H9 (cell line): ENCODE measurements at regions not wholly inside any gene's neighbourhood (a gene's known extent, or its start where the extent isn't known, plus 50 kb on each side); places are given as distances from the start of the nearest gene placed in this dataset.
A peak's percentile ranks its signal among the peaks of the same experiment; 100 is the strongest.

Experiments
- DNase-seq: peaks from one replicate; pipeline ENCODE4 v3.0.0-alpha.2; 2017
- H2AFZ ChIP-seq: one replicate; pipeline ENCODE4 v1.6.1; 2013; ENCODE audit warnings: mild to moderate bottlenecking, low read length, control low read depth, moderate library complexity
- H2AK5ac ChIP-seq: 2 replicates; pipeline ENCODE4 v1.6.1; 2013; ENCODE audit warnings: low read length, control low read depth, mixed read lengths; ENCODE audit not compliant: insufficient read length
- H2BK120ac ChIP-seq: one replicate; pipeline ENCODE4 v1.6.1; 2013; ENCODE audit warnings: low read depth, mild to moderate bottlenecking, low read length, control low read depth, inconsistent platforms; ENCODE audit not compliant: poor library complexity, severe bottlenecking
- H2BK12ac ChIP-seq: 2 replicates; pipeline ENCODE4 v1.6.1; 2013; ENCODE audit warnings: low read length, control low read depth, mixed read lengths, low read depth; ENCODE audit not compliant: insufficient read length
- H2BK15ac ChIP-seq: 2 replicates; pipeline ENCODE4 v1.6.1; 2013; ENCODE audit warnings: low read depth, low read length, control low read depth
- H2BK20ac ChIP-seq: one replicate; pipeline ENCODE4 v1.6.1; 2013; ENCODE audit warnings: low read depth, mild to moderate bottlenecking, low read length, control low read depth, inconsistent platforms; ENCODE audit not compliant: poor library complexity, severe bottlenecking
- H2BK5ac ChIP-seq: 2 replicates; pipeline ENCODE4 v1.6.1; 2013; ENCODE audit warnings: low read length, control low read depth, mixed read lengths; ENCODE audit not compliant: insufficient read length
- H3K14ac ChIP-seq: 2 replicates; pipeline ENCODE4 v1.6.1; 2013; ENCODE audit warnings: low read length, control low read depth; ENCODE audit not compliant: insufficient read depth
- H3K18ac ChIP-seq: 2 replicates; pipeline ENCODE4 v1.6.1; 2013; ENCODE audit warnings: low read depth, mild to moderate bottlenecking, mixed read lengths, low read length, control low read depth; ENCODE audit not compliant: insufficient read length
- H3K23ac ChIP-seq: 2 replicates; pipeline ENCODE4 v1.6.1; 2013; ENCODE audit warnings: low read length, control low read depth, mixed read lengths, low read depth; ENCODE audit not compliant: insufficient read length
- H3K23me2 ChIP-seq: 2 replicates; pipeline ENCODE4 v1.6.1; 2013; ENCODE audit warnings: low read depth, mild to moderate bottlenecking, mixed read lengths, low read length, control low read depth; ENCODE audit not compliant: insufficient read length, poor library complexity, severe bottlenecking
- H3K27ac ChIP-seq: 2 replicates; pipeline ENCODE4 v1.5.1; 2013; ENCODE audit warnings: low read length, control low read depth, mixed read lengths, low read depth; ENCODE audit not compliant: insufficient read length
- H3K27me3 ChIP-seq: 2 replicates; pipeline ENCODE4 v1.6.1; 2013; ENCODE audit warnings: low read length, control low read depth, inconsistent platforms; ENCODE audit not compliant: insufficient read depth
- H3K4ac ChIP-seq: 2 replicates; pipeline ENCODE4 v1.6.1; 2013; ENCODE audit warnings: low read depth, mild to moderate bottlenecking, control low read depth, inconsistent platforms, low read length, moderate library complexity
- H3K4me1 ChIP-seq: 2 replicates; pipeline ENCODE4 v1.6.1; 2013; ENCODE audit warnings: low read length, control low read depth, inconsistent platforms; ENCODE audit not compliant: insufficient read depth
- H3K4me2 ChIP-seq: 2 replicates; pipeline ENCODE4 v1.6.1; 2013; ENCODE audit warnings: low read length, control low read depth, mixed read lengths; ENCODE audit not compliant: insufficient read length, insufficient read depth
- H3K56ac ChIP-seq: 2 replicates; pipeline ENCODE4 v1.6.1; 2013; ENCODE audit warnings: low read depth, mild to moderate bottlenecking, mixed read lengths, low read length, control low read depth; ENCODE audit not compliant: insufficient read length
- H3K79me1 ChIP-seq: 2 replicates; pipeline ENCODE4 v1.6.1; 2013; ENCODE audit warnings: low read depth, mild to moderate bottlenecking, moderate library complexity, low read length, control low read depth, inconsistent platforms; ENCODE audit not compliant: insufficient read depth, poor library complexity, severe bottlenecking
- H3K79me2 ChIP-seq: 2 replicates; pipeline ENCODE4 v1.6.1; 2013; ENCODE audit warnings: low read length, control low read depth, inconsistent platforms; ENCODE audit not compliant: insufficient read depth
- H3K9ac ChIP-seq: 2 replicates; pipeline ENCODE4 v1.6.1; 2013; ENCODE audit warnings: low read length, control low read depth, mixed read lengths; ENCODE audit not compliant: insufficient read length; ENCODE audit errors: extremely low read depth
- H3K9me3 ChIP-seq: one replicate; pipeline ENCODE4 v1.6.1; 2013; ENCODE audit warnings: low read depth, low read length, inconsistent platforms; ENCODE audit not compliant: control insufficient read depth
- H3T11ph ChIP-seq: one replicate; pipeline ENCODE4 v1.6.1; 2013; ENCODE audit warnings: mild to moderate bottlenecking, low read length, control low read depth, inconsistent platforms
- H4K20me1 ChIP-seq: one replicate; pipeline ENCODE4 v1.6.1; 2013; ENCODE audit not compliant: control insufficient read depth, insufficient read length, insufficient read depth
- H4K5ac ChIP-seq: 2 replicates; pipeline ENCODE4 v1.6.1; 2013; ENCODE audit warnings: low read depth, mild to moderate bottlenecking, mixed read lengths, low read length, control low read depth; ENCODE audit not compliant: insufficient read length
- H4K8ac ChIP-seq: replicated peaks from 2 replicates; pipeline ENCODE4 v1.6.1; 2013; ENCODE audit warnings: low read length, control low read depth, mixed read lengths, low read depth; ENCODE audit not compliant: insufficient read length
- H4K91ac ChIP-seq: 2 replicates; pipeline ENCODE4 v1.6.1; 2013; ENCODE audit warnings: low read depth, mild to moderate bottlenecking, moderate library complexity, mixed read lengths, low read length, control low read depth; ENCODE audit not compliant: insufficient read length
- H3K27ac Mint-ChIP-seq, 3 experiments: 2 replicates in 2 of 3; 3 replicates in 1 of 3; pipeline ENCODE4 v1.8.0; 2020 to 2021; ENCODE audit warnings: mixed read lengths in 3 of 3, mild to moderate bottlenecking in 1 of 3, moderate library complexity in 1 of 3
- H3K27me3 Mint-ChIP-seq: 2 replicates; pipeline ENCODE4 v1.8.0; 2021; ENCODE audit warnings: low read depth, mild to moderate bottlenecking, moderate library complexity, mixed read lengths
- H3K36me3 Mint-ChIP-seq, 3 experiments: 2 replicates in 2 of 3; 3 replicates in 1 of 3; pipeline ENCODE4 v1.8.0; 2020 to 2021; ENCODE audit warnings: low read depth in 3 of 3, mixed read lengths in 3 of 3; ENCODE audit not compliant: insufficient read depth in 1 of 3
- H3K4me1 Mint-ChIP-seq, 2 experiments: 2 replicates each; pipeline ENCODE4 v1.8.0; 2020; ENCODE audit warnings: mixed read lengths in 2 of 2
- H3K4me3 Mint-ChIP-seq, 2 experiments: 2 replicates in 1 of 2; 3 replicates in 1 of 2; pipeline ENCODE4 v1.8.0; 2020 to 2021; ENCODE audit warnings: mild to moderate bottlenecking in 2 of 2, mixed read lengths in 2 of 2, moderate library complexity in 1 of 2
- H3K9me3 Mint-ChIP-seq, 2 experiments: 2 replicates in 1 of 2; 3 replicates in 1 of 2; pipeline ENCODE4 v1.8.0; 2020; ENCODE audit warnings: mild to moderate bottlenecking in 2 of 2, mixed read lengths in 2 of 2, moderate library complexity in 1 of 2
- CTCF ChIP-seq: fragments of 200-600 bp; sonication (generic); conservative IDR thresholded peaks from 3 replicates; pipeline ENCODE4 v1.8.0; 2021; ENCODE audit warnings: antibody characterized with exemption, mild to moderate bottlenecking
- WGBS: extraction: QIAGEN DNeasy Blood & Tissue Kit; methylation state at CpG from one replicate; pipeline ENCODE4 v1.1.7; 2013; ENCODE audit warnings: missing lambda C conversion rate, low lambda C conversion rate, mixed read lengths; ENCODE audit not compliant: insufficient read length; ENCODE audit errors: extremely low coverage; 5-methylcytosine and 5-hydroxymethylcytosine counted together

DNA sequence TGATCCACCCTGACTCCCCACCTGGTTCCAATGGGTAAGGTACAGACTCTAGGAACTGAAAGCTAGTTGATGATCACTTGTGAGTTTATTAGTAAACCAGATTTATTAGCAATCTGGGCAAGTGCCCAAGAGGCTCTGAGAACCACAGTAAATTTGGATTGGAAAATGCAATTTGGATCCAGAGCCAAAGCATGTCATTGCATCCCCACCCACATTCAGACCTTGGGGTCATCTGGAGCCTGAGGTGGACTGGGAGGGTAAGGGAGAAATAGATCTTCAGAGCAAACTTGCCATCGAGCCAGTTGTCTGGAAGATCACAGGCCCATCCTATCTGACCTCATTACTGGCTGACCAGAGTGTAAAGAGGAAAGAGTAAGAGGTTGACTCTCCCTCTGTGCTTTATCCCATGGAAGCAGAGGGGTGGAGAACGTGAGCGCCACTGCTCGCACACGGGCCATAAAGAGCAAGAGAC is 78.7 kb upstream of the RASGEF1B start:
- Histone ChIP-seq H3K9ac (no peak overlapping the region), H4K8ac (no peak overlapping the region), H2BK20ac (no peak overlapping the region), H3T11ph (no peak overlapping the region), H3K18ac (no peak overlapping the region), H2BK15ac (no peak overlapping the region), H2AFZ (no peak overlapping the region), H2BK12ac (no peak overlapping the region), H2BK5ac (no peak overlapping the region), H3K79me2 (no peaks in the 10 kb centered on the region), H3K9me3 (no peaks in the 10 kb centered on the region), H3K56ac (no peak overlapping the region), H3K27ac (no peak overlapping the region), H2BK120ac (no peak overlapping the region), H3K4ac (no peak overlapping the region), H3K4me1 (no peaks in the 10 kb centered on the region), H3K79me1 (no peaks in the 10 kb centered on the region), H2AK5ac (no peak overlapping the region), H3K23me2 (no peaks in the 10 kb centered on the region), H4K20me1 (no peaks in the 10 kb centered on the region), H3K14ac (peak overlapping the region; percentile 50; the same call in 1 of the 2 replicates), H3K27me3 (no peaks in the 10 kb centered on the region), H3K4me2 (no peak overlapping the region), H4K91ac (no peak overlapping the region), H4K5ac (no peak overlapping the region), H3K23ac (no peak overlapping the region)
- no peak for DNase-seq
- no peak overlapping the region for H3K27ac Mint-ChIP-seq
- H3K9me3 Mint-ChIP-seq: no peaks in the 10 kb centered on the region
- WGBS: no CpG with 5 or more reads among the region's 5 CpGs
- H3K4me1 Mint-ChIP-seq: peaks cover 11 to 12% of the 10 kb centered on the region in 2 experiments
- H3K27me3 Mint-ChIP-seq: no peaks in the 10 kb centered on the region
- H3K4me3 Mint-ChIP-seq: no peak overlapping the region
- no peak for TF ChIP-seq CTCF
- H3K36me3 Mint-ChIP-seq: no peaks in the 10 kb centered on the region
